CD4-positive, alpha-beta T cell (primary cell): ENCODE measurements at regions not wholly inside any gene's neighbourhood (a gene's known extent, or its start where the extent isn't known, plus 50 kb on each side); places are given as distances from the start of the nearest gene placed in this dataset.
A peak's percentile ranks its signal among the peaks of the same experiment; 100 is the strongest.

Experiments used
- ATAC-seq: fragments of 200-7000 bp; cut with Tn5 transposase; one replicate; pipeline ENCODE4 v1.10.0; 2022; ENCODE audit warnings: mild to moderate bottlenecking; ENCODE audit not compliant: poor library complexity
- CTCF ChIA-PET: fragments of 350-600 bp; sonication (Branson Sonifier 250); formaldehyde crosslinking; loops from one replicate; lab custom pipeline; 2021; ENCODE audit warnings: antibody characterized with exemption, inconsistent platforms; lab: Charles Lee
- POLR2A ChIA-PET: fragments of 350-600 bp; sonication (Branson Sonifier 250); formaldehyde crosslinking; loops from one replicate; lab custom pipeline; 2021; ENCODE audit warnings: antibody characterized with exemption, inconsistent platforms; lab: Charles Lee
- DNase-seq, 14 experiments: peaks; one replicate each; pipeline ENCODE4 v3.0.0-alpha.2; 2013 to 2020; ENCODE audit warnings: mixed read lengths in 2 of 14
- H3K27ac ChIP-seq, 2 donors: one replicate each; pipeline versions ENCODE4 v1.5.1 to v1.7.0; 2013; ENCODE audit warnings: low read length in 2 of 2, low read depth in 1 of 2, mild to moderate bottlenecking in 1 of 2
- H3K27me3 ChIP-seq, 2 experiments: 1 replicate in 1 of 2; 2 replicates in 1 of 2; pipeline versions ENCODE4 v1.6.1 to v1.7.0; 2013; ENCODE audit warnings: low read length in 2 of 2, control low read depth in 1 of 2, mild to moderate bottlenecking in 1 of 2, moderate library complexity in 1 of 2; ENCODE audit not compliant: insufficient read depth in 2 of 2, control insufficient read depth in 1 of 2
- H3K36me3 ChIP-seq: one replicate; pipeline ENCODE4 v1.6.1; 2013; ENCODE audit warnings: low read length, control low read depth; ENCODE audit not compliant: insufficient read depth
- H3K4me1 ChIP-seq: one replicate; pipeline ENCODE4 v1.6.1; 2013; ENCODE audit warnings: low read length, control low read depth; ENCODE audit not compliant: insufficient read depth
- H3K4me3 ChIP-seq: one replicate; pipeline ENCODE4 v1.5.1; 2013; ENCODE audit warnings: mild to moderate bottlenecking, low read length, moderate library complexity
- H3K9me3 ChIP-seq, 2 experiments: 1 replicate in 1 of 2; 2 replicates in 1 of 2; pipeline versions ENCODE4 v1.6.1 to v1.7.0; 2013; ENCODE audit warnings: low read length in 2 of 2, mild to moderate bottlenecking in 2 of 2, control low read depth in 1 of 2, moderate library complexity in 1 of 2; ENCODE audit not compliant: control insufficient read depth in 1 of 2, insufficient read depth in 1 of 2
- H3K27ac Mint-ChIP-seq: one replicate; pipeline ENCODE4 v1.8.0; 2020; ENCODE audit warnings: mixed read lengths
- H3K27me3 Mint-ChIP-seq: one replicate; pipeline ENCODE4 v1.8.0; 2021; ENCODE audit warnings: mixed read lengths
- H3K36me3 Mint-ChIP-seq: one replicate; pipeline ENCODE4 v1.8.0; 2021; ENCODE audit warnings: low read depth, mixed read lengths
- H3K4me1 Mint-ChIP-seq: one replicate; pipeline ENCODE4 v1.8.0; 2021; ENCODE audit warnings: low read depth, mixed read lengths
- H3K4me3 Mint-ChIP-seq: one replicate; pipeline ENCODE4 v1.8.0; 2020; ENCODE audit warnings: mild to moderate bottlenecking, mixed read lengths
- H3K9me3 Mint-ChIP-seq: one replicate; pipeline ENCODE4 v1.8.0; 2020; ENCODE audit warnings: mixed read lengths
- intact Hi-C, 2 experiments: fragments of 100-400 bp; cut with DNase I in 1 of 2; cut with micrococcal nuclease in 1 of 2; formaldehyde crosslinking; loops; one replicate each; pipeline versions ENCODE4 v1.15.1 to v1.9.0; 2023 to 2025; cut with DNase I, micrococcal nuclease
- TF ChIP-seq, protein P1 (sequence below): fragments of 200-600 bp; IDR thresholded peaks from one replicate; pipeline ENCODE4 v1.8.0; 2022; ENCODE audit warnings: antibody characterized with exemption, mild to moderate bottlenecking

DNA sequence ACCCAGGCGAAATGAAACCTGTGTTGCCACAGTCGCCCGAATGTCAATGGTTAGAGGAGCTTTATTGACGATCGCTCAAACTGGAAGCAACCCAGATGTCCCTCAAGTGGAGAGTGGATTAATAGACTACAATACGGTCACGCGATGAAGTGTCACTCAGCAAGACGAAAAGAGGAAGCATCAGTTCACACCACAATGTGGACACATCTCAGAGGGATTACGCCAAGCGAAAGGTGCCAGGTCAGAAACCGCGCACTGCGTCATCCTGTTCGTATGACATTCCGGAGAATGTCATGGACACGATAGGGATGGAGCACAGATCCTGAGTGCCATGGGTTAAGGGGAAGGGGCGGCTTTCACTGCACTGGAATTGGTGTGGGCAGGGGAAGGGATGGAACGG, 111.7 kb downstream of the HMX1 start:
- intact Hi-C loops: no loop called here
- Histone ChIP-seq H3K9me3 (peaks cover 0 to 14% of the 10 kb centered on the region in 2 experiments), H3K27ac (no peak overlapping the region), H3K36me3 (no peaks in the 10 kb centered on the region), H3K4me3 (no peak overlapping the region), H3K27me3 (no peaks in the 10 kb centered on the region), H3K4me1 (no peaks in the 10 kb centered on the region)
- Mint-ChIP-seq H3K4me3 (no peak overlapping the region), H3K36me3 (no peaks in the 10 kb centered on the region), H3K27ac (no peak overlapping the region), H3K9me3 (no peaks in the 10 kb centered on the region), H3K27me3 (no peaks in the 10 kb centered on the region), H3K4me1 (no peaks in the 10 kb centered on the region)
- ChIA-PET CTCF (no interaction called here), POLR2A (no interaction called here)
- DNase-seq (no peak), ATAC-seq (no peak)
- TF ChIP-seq, protein P1, sequence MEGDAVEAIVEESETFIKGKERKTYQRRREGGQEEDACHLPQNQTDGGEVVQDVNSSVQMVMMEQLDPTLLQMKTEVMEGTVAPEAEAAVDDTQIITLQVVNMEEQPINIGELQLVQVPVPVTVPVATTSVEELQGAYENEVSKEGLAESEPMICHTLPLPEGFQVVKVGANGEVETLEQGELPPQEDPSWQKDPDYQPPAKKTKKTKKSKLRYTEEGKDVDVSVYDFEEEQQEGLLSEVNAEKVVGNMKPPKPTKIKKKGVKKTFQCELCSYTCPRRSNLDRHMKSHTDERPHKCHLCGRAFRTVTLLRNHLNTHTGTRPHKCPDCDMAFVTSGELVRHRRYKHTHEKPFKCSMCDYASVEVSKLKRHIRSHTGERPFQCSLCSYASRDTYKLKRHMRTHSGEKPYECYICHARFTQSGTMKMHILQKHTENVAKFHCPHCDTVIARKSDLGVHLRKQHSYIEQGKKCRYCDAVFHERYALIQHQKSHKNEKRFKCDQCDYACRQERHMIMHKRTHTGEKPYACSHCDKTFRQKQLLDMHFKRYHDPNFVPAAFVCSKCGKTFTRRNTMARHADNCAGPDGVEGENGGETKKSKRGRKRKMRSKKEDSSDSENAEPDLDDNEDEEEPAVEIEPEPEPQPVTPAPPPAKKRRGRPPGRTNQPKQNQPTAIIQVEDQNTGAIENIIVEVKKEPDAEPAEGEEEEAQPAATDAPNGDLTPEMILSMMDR: no peak

DNA sequence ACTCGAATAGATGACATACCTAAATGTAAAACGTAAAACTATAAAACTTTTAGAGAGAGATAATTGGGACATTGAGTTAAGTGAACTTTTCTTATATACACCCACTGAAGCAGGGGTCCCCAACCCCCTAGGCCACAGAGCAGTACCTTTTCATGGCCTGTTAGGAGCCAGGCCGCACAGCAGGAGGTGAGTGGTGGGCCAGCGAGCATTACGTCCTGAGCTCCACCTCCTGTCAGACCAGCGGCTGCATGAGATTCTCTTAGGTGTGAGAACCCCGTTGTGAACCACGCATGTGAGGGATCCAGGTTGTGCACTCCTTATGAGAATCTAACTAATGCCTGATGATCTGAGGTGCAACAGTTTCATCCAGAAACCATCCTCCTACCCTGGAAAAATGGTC, 114.8 kb downstream of the HMX1 start:
- H3K27ac ChIP-seq: no peak overlapping the region
- Mint-ChIP-seq H3K4me3 (no peak overlapping the region), H3K27ac (no peak overlapping the region), H3K9me3 (no peaks in the 10 kb centered on the region), H3K27me3 (no peaks in the 10 kb centered on the region), H3K36me3 (no peaks in the 10 kb centered on the region), H3K4me1 (no peaks in the 10 kb centered on the region)
- H3K9me3 ChIP-seq: peaks cover 0 to 6% of the 10 kb centered on the region in 2 experiments
- intact Hi-C loops: no loop called here
- H3K4me3 ChIP-seq: no peak overlapping the region
- H3K27me3 ChIP-seq: no peaks in the 10 kb centered on the region
- DNase-seq (no peak), ATAC-seq (no peak)
- TF ChIP-seq, protein P1: no peak
- CTCF ChIA-PET: no interaction called here
- POLR2A ChIA-PET: no interaction called here
- no peaks in the 10 kb centered on the region for H3K4me1 ChIP-seq
- no peaks in the 10 kb centered on the region for H3K36me3 ChIP-seq

DNA sequence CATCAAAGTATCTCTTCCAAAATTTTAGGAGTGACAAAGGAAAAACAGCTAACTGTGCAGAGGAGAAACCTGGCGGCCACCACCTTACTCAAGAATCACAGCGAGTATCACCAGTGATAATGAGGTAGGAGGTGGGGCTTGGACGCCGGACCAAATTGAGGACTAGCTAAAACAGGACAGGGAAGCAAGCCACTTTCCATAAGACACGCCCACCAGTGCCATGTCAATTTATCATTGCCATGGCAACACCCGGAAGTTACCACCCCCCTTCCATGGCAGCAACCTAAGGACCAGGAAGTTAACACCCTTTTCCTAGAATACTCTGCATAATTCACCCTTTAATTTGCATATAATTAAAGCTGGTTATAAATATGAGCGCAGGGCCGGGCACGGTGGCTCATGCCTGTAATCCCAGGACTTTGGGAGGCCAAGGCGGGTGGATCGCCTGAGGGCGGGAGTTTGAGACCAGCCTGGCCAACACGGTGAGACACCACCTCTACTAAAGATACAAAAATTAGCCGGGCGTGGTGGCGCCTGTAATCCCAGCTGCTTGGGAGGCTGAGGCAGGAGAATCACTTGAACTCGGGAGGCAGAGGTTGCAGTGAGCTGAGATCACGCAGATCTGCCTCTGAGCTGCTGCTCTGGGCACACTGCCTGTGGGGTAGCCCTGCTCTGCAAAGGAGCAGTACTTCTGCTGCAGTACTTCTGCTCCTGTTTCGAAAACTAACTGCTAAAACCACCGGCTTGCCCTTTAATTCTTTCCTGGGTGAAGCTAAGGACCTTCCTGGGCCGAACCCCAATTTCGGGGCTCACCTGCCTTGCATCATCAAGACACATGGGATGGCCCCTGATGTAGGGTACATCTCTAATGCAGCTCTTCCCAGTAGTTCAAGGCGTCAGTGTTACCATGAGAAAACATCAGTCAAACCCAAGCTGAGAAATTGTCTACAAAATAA, 116.7 kb downstream of the HMX1 start:
- no peak overlapping the region for H3K27ac Mint-ChIP-seq
- Histone ChIP-seq H3K27ac (no peak overlapping the region), H3K4me1 (no peaks in the 10 kb centered on the region), H3K4me3 (no peak overlapping the region), H3K36me3 (no peaks in the 10 kb centered on the region), H3K9me3 (peaks cover 0 to 6% of the 10 kb centered on the region in 2 experiments), H3K27me3 (no peaks in the 10 kb centered on the region)
- TF ChIP-seq, protein P1: no peak
- ATAC-seq (no peak), DNase-seq (peak in 1 of 14 experiments; percentile 4)
- no peak overlapping the region for H3K4me3 Mint-ChIP-seq
- ChIA-PET POLR2A (no interaction called here), CTCF (no interaction called here)
- no peaks in the 10 kb centered on the region for H3K27me3 Mint-ChIP-seq
- intact Hi-C loops: no loop called here
- no peaks in the 10 kb centered on the region for H3K9me3 Mint-ChIP-seq
- no peaks in the 10 kb centered on the region for H3K36me3 Mint-ChIP-seq
- no peaks in the 10 kb centered on the region for H3K4me1 Mint-ChIP-seq
